ENCODE measurements at regions not wholly inside any gene's neighbourhood (a gene's known extent, or its start where the extent isn't known, plus 50 kb on each side); places are given as distances from the start of the nearest gene placed in this dataset.

GRCh38 chr16:5379954-5380353 lies 282.4 kb upstream of the EEF2KMT start:
- no peak for DNase-seq

GRCh38 chr16:5378531-5378930 lies 280.9 kb upstream of the EEF2KMT start:
- DNase-seq, result no peak

- no peak for DNase-seq
These were observed 279.8 kb upstream of the EEF2KMT start for GRCh38 chr16:5377280-5377898.

GRCh38 chr16:5374184-5374583 lies 276.6 kb upstream of the EEF2KMT start:
- no peak for DNase-seq

- DNase-seq, result no peak
These were observed 270.4 kb upstream of the EEF2KMT start for GRCh38 chr16:5367951-5368350.

GRCh38 chr16:5366126-5366525 lies 268.5 kb upstream of the EEF2KMT start:
- no peak for DNase-seq

GRCh38 chr16:5364186-5364585 lies 266.6 kb upstream of the EEF2KMT start:
- no peak for DNase-seq

- no peak for DNase-seq
These were observed 263.7 kb upstream of the EEF2KMT start for GRCh38 chr16:5361322-5361721.

GRCh38 chr16:5354645-5355044 lies 257.1 kb upstream of the EEF2KMT start:
- no peak for DNase-seq

- no peak for DNase-seq
These were observed 252.3 kb upstream of the EEF2KMT start for GRCh38 chr16:5349670-5350517.

- no peak for DNase-seq
These were observed 251.5 kb upstream of the EEF2KMT start for GRCh38 chr16:5349101-5349500.

- no peak for DNase-seq
These were observed 250.0 kb upstream of the EEF2KMT start for GRCh38 chr16:5347561-5347960.

- no peak for DNase-seq
These were observed 239.3 kb upstream of the EEF2KMT start for GRCh38 chr16:5336941-5337340.

GRCh38 chr16:5333991-5334390 lies 236.4 kb upstream of the EEF2KMT start:
- no peak for DNase-seq

GRCh38 chr16:5333126-5333525 lies 235.5 kb upstream of the EEF2KMT start:
- DNase-seq, result no peak

- DNase-seq, result no peak
These were observed 232.5 kb upstream of the EEF2KMT start for GRCh38 chr16:5330058-5330457.

- DNase-seq, result no peak
These were observed 231.0 kb upstream of the EEF2KMT start for GRCh38 chr16:5328546-5328945.

GRCh38 chr16:5326395-5326794 lies 228.8 kb upstream of the EEF2KMT start:
- no peak for DNase-seq

- no peak for DNase-seq
These were observed 228.3 kb upstream of the EEF2KMT start for GRCh38 chr16:5325932-5326331.

GRCh38 chr16:5323284-5324141 lies 225.9 kb upstream of the EEF2KMT start:
- DNase-seq, result no peak

GRCh38 chr16:5321930-5322329 lies 224.3 kb upstream of the EEF2KMT start:
- no peak for DNase-seq

- DNase-seq, result no peak
These were observed 222.2 kb upstream of the EEF2KMT start for GRCh38 chr16:5319799-5320198.

GRCh38 chr16:5315914-5316313 lies 218.3 kb upstream of the EEF2KMT start:
- DNase-seq, result no peak

GRCh38 chr16:5314377-5314776 lies 216.8 kb upstream of the EEF2KMT start:
- no peak for DNase-seq
